ENCODE measurements at regions not wholly inside any gene's neighbourhood (a gene's known extent, or its start where the extent isn't known, plus 50 kb on each side); places are given as distances from the start of the nearest gene placed in this dataset.

DNA sequence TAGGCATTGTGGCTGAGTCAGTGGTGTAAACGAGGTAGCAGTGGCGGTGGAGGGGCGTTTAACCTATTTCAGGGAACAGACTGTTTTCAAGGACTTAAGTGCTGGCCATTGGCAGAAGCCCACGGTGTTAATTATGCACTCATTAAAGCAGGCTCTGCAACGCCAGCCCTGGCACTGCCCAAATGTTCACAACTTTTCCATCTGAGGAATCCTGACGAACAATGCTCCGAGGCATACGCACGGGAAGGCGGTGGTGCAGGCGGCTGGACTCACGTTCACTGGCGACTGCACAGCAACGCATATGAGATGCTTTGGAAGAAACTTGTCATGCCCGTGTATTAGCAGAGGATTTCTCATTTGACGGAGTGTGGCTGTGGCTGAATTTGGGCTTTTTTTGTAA is 70.6 kb upstream of the SLC24A4 start:
- TF ChIP-seq, protein P1, sequence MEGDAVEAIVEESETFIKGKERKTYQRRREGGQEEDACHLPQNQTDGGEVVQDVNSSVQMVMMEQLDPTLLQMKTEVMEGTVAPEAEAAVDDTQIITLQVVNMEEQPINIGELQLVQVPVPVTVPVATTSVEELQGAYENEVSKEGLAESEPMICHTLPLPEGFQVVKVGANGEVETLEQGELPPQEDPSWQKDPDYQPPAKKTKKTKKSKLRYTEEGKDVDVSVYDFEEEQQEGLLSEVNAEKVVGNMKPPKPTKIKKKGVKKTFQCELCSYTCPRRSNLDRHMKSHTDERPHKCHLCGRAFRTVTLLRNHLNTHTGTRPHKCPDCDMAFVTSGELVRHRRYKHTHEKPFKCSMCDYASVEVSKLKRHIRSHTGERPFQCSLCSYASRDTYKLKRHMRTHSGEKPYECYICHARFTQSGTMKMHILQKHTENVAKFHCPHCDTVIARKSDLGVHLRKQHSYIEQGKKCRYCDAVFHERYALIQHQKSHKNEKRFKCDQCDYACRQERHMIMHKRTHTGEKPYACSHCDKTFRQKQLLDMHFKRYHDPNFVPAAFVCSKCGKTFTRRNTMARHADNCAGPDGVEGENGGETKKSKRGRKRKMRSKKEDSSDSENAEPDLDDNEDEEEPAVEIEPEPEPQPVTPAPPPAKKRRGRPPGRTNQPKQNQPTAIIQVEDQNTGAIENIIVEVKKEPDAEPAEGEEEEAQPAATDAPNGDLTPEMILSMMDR (IDR thresholded peaks at IDR 0.05) = no peak
- no peak for TF ChIP-seq EZH2 (IDR thresholded peaks at IDR 0.05; ENCODE audit: borderline replicate concordance, insufficient read depth, low read depth, low read length, poor library complexity, severe bottlenecking)
